H1 (cell line): ENCODE measurements at regions not wholly inside any gene's neighbourhood (a gene's known extent, or its start where the extent isn't known, plus 50 kb on each side); places are given as distances from the start of the nearest gene placed in this dataset.

Experiments used
- CTCF ChIA-PET: fragments of 300-600 bp; sonication (Branson Sonifier 250); formaldehyde crosslinking; loops from one replicate; lab custom pipeline; 2021; ENCODE audit not compliant: partially characterized antibody; lab: Charles Lee
- POLR2A ChIA-PET: fragments of 300-600 bp; sonication (Branson Sonifier 250); formaldehyde crosslinking; loops from one replicate; lab custom pipeline; 2021; ENCODE audit warnings: inconsistent platforms; ENCODE audit not compliant: partially characterized antibody; lab: Charles Lee
- DNase-seq, 2 experiments: peaks; one replicate each; pipeline versions ENCODE4 v3.0.0 to v3.0.0-alpha.2; 2010 to 2022; ENCODE audit warnings: low spot score in 2 of 2, low read depth in 1 of 2, mixed read lengths in 1 of 2
- FAIRE-seq: peaks from 2 replicates; lab custom pipeline; 2011; peaks lifted over from hg19 to GRCh38; lab: Jason Lieb, UNC
- H2AFZ ChIP-seq: 2 replicates; pipeline ENCODE4 v1.8.1; 2012; ENCODE audit warnings: low read length, inconsistent platforms
- H2AK5ac ChIP-seq: 2 replicates; pipeline ENCODE4 v1.6.1; 2013; ENCODE audit warnings: low read depth, low read length
- H2BK120ac ChIP-seq: replicated peaks from 2 replicates; pipeline ENCODE3; 2013; ENCODE audit warnings: low read depth, low read length, inconsistent platforms
- H2BK12ac ChIP-seq: 2 replicates; pipeline ENCODE4 v1.6.1; 2013; ENCODE audit warnings: low read depth, low read length
- H2BK15ac ChIP-seq: 2 replicates; pipeline ENCODE4 v1.6.1; 2013; ENCODE audit warnings: low read length
- H2BK20ac ChIP-seq: 2 replicates; pipeline ENCODE4 v1.6.1; 2013; ENCODE audit warnings: low read length
- H2BK5ac ChIP-seq: 2 replicates; pipeline ENCODE4 v1.6.1; 2013; ENCODE audit warnings: low read depth, low read length
- H3K14ac ChIP-seq: 2 replicates; pipeline ENCODE4 v1.6.1; 2013; ENCODE audit warnings: inconsistent platforms; ENCODE audit not compliant: insufficient read length
- H3K18ac ChIP-seq: 2 replicates; pipeline ENCODE4 v1.6.1; 2013; ENCODE audit warnings: low read length; ENCODE audit errors: extremely low read depth
- H3K23ac ChIP-seq: 2 replicates; pipeline ENCODE4 v1.6.1; 2013; ENCODE audit warnings: inconsistent platforms; ENCODE audit not compliant: insufficient read length
- H3K23me2 ChIP-seq: 2 replicates; pipeline ENCODE4 v1.6.1; 2013; ENCODE audit warnings: low read depth, low read length
- H3K27ac ChIP-seq: 2 replicates; pipeline ENCODE4 v1.6.1; 2011; ENCODE audit warnings: low read depth, low read length, inconsistent platforms
- H3K27me3 ChIP-seq, 4 experiments: replicated peaks in 1 of 4; 1 replicate in 1 of 4; 2 replicates in 3 of 4; pipeline versions ENCODE4 v1.6.1 to v1.8.1; 2011 to 2013; ENCODE audit warnings: low read length in 3 of 4, mild to moderate bottlenecking in 3 of 4, inconsistent platforms in 2 of 4, mixed read lengths in 2 of 4, moderate library complexity in 1 of 4; ENCODE audit not compliant: control insufficient read depth in 3 of 4, insufficient read depth in 3 of 4; ENCODE audit errors: extremely low read depth in 1 of 4
- H3K36me3 ChIP-seq, 4 experiments: 2 replicates each; pipeline versions ENCODE4 v1.6.1 to v1.8.1; 2011 to 2013; ENCODE audit warnings: mild to moderate bottlenecking in 4 of 4, low read length in 3 of 4, moderate library complexity in 2 of 4, control low read depth in 1 of 4, inconsistent platforms in 1 of 4; ENCODE audit not compliant: insufficient read depth in 4 of 4, control insufficient read depth in 2 of 4
- H3K4ac ChIP-seq: replicated peaks from 2 replicates; pipeline ENCODE3; 2013; ENCODE audit warnings: low read length, low read depth, mixed read lengths, inconsistent platforms; ENCODE audit not compliant: insufficient read length
- H3K4me1 ChIP-seq, 4 experiments: replicated peaks in 1 of 4; 1 replicate in 1 of 4; 2 replicates in 3 of 4; pipeline versions ENCODE4 v1.6.1 to v1.8.1; 2011 to 2013; ENCODE audit warnings: low read length in 3 of 4, inconsistent platforms in 2 of 4, mixed read lengths in 1 of 4; ENCODE audit not compliant: insufficient read depth in 4 of 4, control insufficient read depth in 3 of 4
- H3K4me2 ChIP-seq, 2 experiments: 2 replicates each; pipeline versions ENCODE4 v1.6.1 to v1.8.1; 2011 to 2013; ENCODE audit warnings: low read depth in 2 of 2, low read length in 2 of 2, control low read depth in 1 of 2, inconsistent platforms in 1 of 2, mild to moderate bottlenecking in 1 of 2; ENCODE audit not compliant: insufficient read depth in 1 of 2
- H3K4me3 ChIP-seq, 4 experiments: fragments of 200-600, 300-600 bp in 1 of 4; sonication (generic), shearing (Covaris generic), sonication (Bioruptor Twin) in 1 of 4; 2 replicates each; pipeline versions ENCODE4 v1.5.1 to v1.8.1; 2011 to 2016; ENCODE audit warnings: low read length in 4 of 4, low read depth in 3 of 4, control low read depth in 2 of 4, inconsistent platforms in 2 of 4, mild to moderate bottlenecking in 2 of 4, mixed read lengths in 1 of 4, moderate library complexity in 1 of 4; ENCODE audit not compliant: insufficient read depth in 2 of 4; ENCODE audit errors: extremely low read depth in 1 of 4
- H3K56ac ChIP-seq: replicated peaks from 2 replicates; pipeline ENCODE3; 2013; ENCODE audit warnings: low read depth, mild to moderate bottlenecking, mixed read lengths, low read length, inconsistent platforms; ENCODE audit not compliant: insufficient read length
- H3K79me1 ChIP-seq: 2 replicates; pipeline ENCODE4 v1.6.1; 2013; ENCODE audit warnings: low read depth, low read length, control low read depth
- H3K79me2 ChIP-seq, 2 experiments: 2 replicates each; pipeline versions ENCODE4 v1.6.1 to v1.8.1; 2012 to 2013; ENCODE audit warnings: low read length in 2 of 2, mild to moderate bottlenecking in 2 of 2, inconsistent platforms in 1 of 2; ENCODE audit not compliant: insufficient read depth in 2 of 2, control insufficient read depth in 1 of 2
- H3K9ac ChIP-seq, 4 experiments: replicated peaks in 1 of 4; 1 replicate in 1 of 4; 2 replicates in 3 of 4; pipeline versions ENCODE4 v1.6.1 to v1.8.1; 2011 to 2013; ENCODE audit warnings: low read depth in 3 of 4, low read length in 3 of 4, control low read depth in 2 of 4, mild to moderate bottlenecking in 2 of 4, moderate library complexity in 2 of 4, inconsistent platforms in 1 of 4; ENCODE audit errors: extremely low read depth in 1 of 4
- H3K9me3 ChIP-seq, 2 experiments: 2 replicates each; pipeline versions ENCODE4 v1.6.1 to v1.8.1; 2012 to 2013; ENCODE audit warnings: mild to moderate bottlenecking in 2 of 2, moderate library complexity in 2 of 2, control low read depth in 1 of 2, inconsistent platforms in 1 of 2, low read depth in 1 of 2, low read length in 1 of 2, mixed read lengths in 1 of 2; ENCODE audit not compliant: insufficient read depth in 2 of 2
- H4K20me1 ChIP-seq, 2 experiments: replicated peaks in 1 of 2; 2 replicates each; pipeline versions ENCODE3 to v1.8.1; 2011 to 2013; ENCODE audit warnings: inconsistent platforms in 2 of 2, low read length in 2 of 2, mild to moderate bottlenecking in 1 of 2; ENCODE audit not compliant: insufficient read depth in 2 of 2, control insufficient read depth in 1 of 2
- H4K5ac ChIP-seq: 2 replicates; pipeline ENCODE4 v1.6.1; 2013; ENCODE audit warnings: low read length, low read depth, mixed read lengths, inconsistent platforms; ENCODE audit not compliant: insufficient read length
- H4K8ac ChIP-seq: 2 replicates; pipeline ENCODE4 v1.8.0; 2013; ENCODE audit warnings: mild to moderate bottlenecking, moderate library complexity, low read length, inconsistent platforms; ENCODE audit not compliant: insufficient read depth; ENCODE audit errors: extremely low read depth
- H4K91ac ChIP-seq: replicated peaks from 2 replicates; pipeline ENCODE3; 2013; ENCODE audit warnings: low read length, mixed read lengths, inconsistent platforms; ENCODE audit not compliant: insufficient read length
- BRCA1 ChIP-seq: IDR thresholded peaks from 2 replicates; pipeline ENCODE4 v1.6.1; 2012; ENCODE audit warnings: low read depth, low read length, improper control_type of control experiment
- FOSL1 ChIP-seq: IDR thresholded peaks from 2 replicates; pipeline ENCODE4 v1.6.1; 2011; ENCODE audit warnings: mild to moderate bottlenecking, low read depth, low read length, moderate library complexity; ENCODE audit not compliant: insufficient read depth
- HDAC2 ChIP-seq, 2 experiments: fragments of 300-600 bp in 1 of 2; sonication (generic) in 1 of 2; IDR thresholded peaks; 2 replicates each; pipeline ENCODE4 v1.6.1; 2011 to 2012; ENCODE audit warnings: low read depth in 2 of 2, low read length in 2 of 2, mild to moderate bottlenecking in 2 of 2, moderate library complexity in 2 of 2, borderline replicate concordance in 1 of 2, inconsistent platforms in 1 of 2
- RAD21 ChIP-seq, 2 experiments: IDR thresholded peaks in 1 of 2; conservative IDR thresholded peaks in 1 of 2; 2 replicates each; pipeline ENCODE4 v1.6.1; 2011; ENCODE audit warnings: low read depth in 2 of 2, low read length in 2 of 2, improper control_type of control experiment in 1 of 2, inconsistent platforms in 1 of 2, mild to moderate bottlenecking in 1 of 2, moderate library complexity in 1 of 2
- SRF ChIP-seq: IDR thresholded peaks from 2 replicates; pipeline ENCODE4 v1.6.1; 2011; ENCODE audit warnings: mild to moderate bottlenecking, low read depth, low read length, moderate library complexity
- TAF7 ChIP-seq: optimal IDR thresholded peaks from 2 replicates; pipeline ENCODE3; 2011; ENCODE audit warnings: low read depth, mild to moderate bottlenecking, inconsistent platforms, low read length, moderate library complexity, borderline replicate concordance
- YY1 ChIP-seq: IDR thresholded peaks from 2 replicates; pipeline ENCODE4 v1.6.1; 2011; ENCODE audit warnings: low read depth, mild to moderate bottlenecking, low read length
- ZNF274 ChIP-seq: IDR thresholded peaks from 2 replicates; pipeline ENCODE4 v1.7.0; 2012; ENCODE audit warnings: low read length, borderline replicate concordance; ENCODE audit errors: extremely low read depth
- WGBS, 2 experiments: shearing (Covaris generic) in 1 of 2; methylation state at CpG; one replicate each; pipeline versions ENCODE4 v1.1.6 to v1.1.7; 2013 to 2015; ENCODE audit warnings: low lambda C conversion rate in 2 of 2, mixed read lengths in 2 of 2, inconsistent platforms in 1 of 2, low coverage in 1 of 2, missing lambda C conversion rate in 1 of 2; ENCODE audit not compliant: insufficient replicate concordance in 2 of 2, insufficient coverage in 1 of 2, insufficient read length in 1 of 2; ENCODE audit errors: extremely low coverage in 1 of 2, missing lambda C conversion rate in 1 of 2; 5-methylcytosine and 5-hydroxymethylcytosine counted together
- TF ChIP-seq, protein P1 (sequence below): IDR thresholded peaks from 2 replicates; pipeline ENCODE4 v1.6.1; 2012; ENCODE audit warnings: inconsistent platforms
- TF ChIP-seq, protein P2 (sequence below), 3 experiments: IDR thresholded peaks; 1 replicate in 2 of 3; 2 replicates in 1 of 3; pipeline versions ENCODE4 v1.5.1 to v1.6.1; 2011; ENCODE audit warnings: low read length in 3 of 3, mild to moderate bottlenecking in 3 of 3, inconsistent platforms in 2 of 3, low read depth in 1 of 3, moderate library complexity in 1 of 3; ENCODE audit not compliant: insufficient read depth in 1 of 3; ENCODE audit errors: control extremely low read depth in 1 of 3

DNA sequence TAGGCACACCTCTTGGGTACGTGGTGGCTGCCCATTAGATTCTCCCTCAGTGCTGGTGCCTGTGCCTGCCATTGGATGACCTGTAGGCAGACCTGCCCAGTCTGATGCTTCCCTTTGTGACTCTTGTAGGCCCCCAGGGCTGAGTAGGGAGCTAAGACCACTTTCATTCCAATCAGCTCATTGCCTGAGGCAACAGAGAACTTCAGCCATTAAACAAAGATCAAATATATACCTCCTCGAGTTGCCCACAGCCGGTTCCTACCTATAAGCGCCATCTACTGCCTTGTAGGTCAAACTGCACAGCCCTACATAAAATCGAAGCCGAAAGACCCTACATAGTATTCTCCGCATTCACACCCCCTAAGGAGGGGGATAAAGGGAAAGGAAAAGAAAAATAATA is 184.6 kb downstream of the ETAA1 start:
- H3K27me3 ChIP-seq, result no peaks in the 10 kb centered on the region
- WGBS, 2 experiments, result 46% methylated on average over 7 of the region's 7 CpGs; no CpG with 5 or more reads in 1 of the 2 experiments
- no peaks in the 10 kb centered on the region for H3K36me3 ChIP-seq
- H4K5ac ChIP-seq, result peak overlapping the region; percentile 28
- no peak overlapping the region for H3K23ac ChIP-seq
- no peak overlapping the region for H3K56ac ChIP-seq
- no peak overlapping the region for H2BK120ac ChIP-seq
- H3K23me2 ChIP-seq, result no peaks in the 10 kb centered on the region
- H2BK20ac ChIP-seq, result no peak overlapping the region
- no peaks in the 10 kb centered on the region for H3K79me2 ChIP-seq
- H3K4me3 ChIP-seq, result no peak overlapping the region
- H3K4me1 ChIP-seq, result 0 out of 7 replicates have a peak, but pooled peaks cover 0 to 2% (median 0%) of the 10 kb centered on the region in 4 experiments
- no peak overlapping the region for H3K27ac ChIP-seq
- no peak overlapping the region for H2BK5ac ChIP-seq
- H4K91ac ChIP-seq, result peak overlapping the region; percentile 25
- H3K9me3 ChIP-seq, result no peaks in the 10 kb centered on the region
- ChIA-PET CTCF (interaction anchor here (0.6 to 2.2 kb wide), 21 partner anchors 8 to 772 kb away, joined by 3 to 7 read pairs (median 3); no protein-coding TSS in a partner anchor), POLR2A (no interaction called here)
- peak overlapping the region; percentile 99 for H2AFZ ChIP-seq
- no peak overlapping the region for H3K4me2 ChIP-seq
- FAIRE-seq (peak; percentile 84), DNase-seq (peak in 1 of 2 experiments; percentile 57)
- no peak overlapping the region for H3K9ac ChIP-seq
- H3K79me1 ChIP-seq, result no peaks in the 10 kb centered on the region
- H2BK15ac ChIP-seq, result no peak overlapping the region
- no peak overlapping the region for H3K4ac ChIP-seq
- H2BK12ac ChIP-seq, result no peak overlapping the region
- no peak overlapping the region for H3K14ac ChIP-seq
- TF ChIP-seq, protein P1, sequence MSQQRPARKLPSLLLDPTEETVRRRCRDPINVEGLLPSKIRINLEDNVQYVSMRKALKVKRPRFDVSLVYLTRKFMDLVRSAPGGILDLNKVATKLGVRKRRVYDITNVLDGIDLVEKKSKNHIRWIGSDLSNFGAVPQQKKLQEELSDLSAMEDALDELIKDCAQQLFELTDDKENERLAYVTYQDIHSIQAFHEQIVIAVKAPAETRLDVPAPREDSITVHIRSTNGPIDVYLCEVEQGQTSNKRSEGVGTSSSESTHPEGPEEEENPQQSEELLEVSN, result no peak
- TF ChIP-seq HDAC2 (IDR thresholded peaks at IDR 0.05; ENCODE audit: borderline replicate concordance in 1 of 2, low read depth in 2 of 2, low read length in 2 of 2) (no peak), RAD21 (IDR thresholded peaks at IDR 0.05 in 1 of 2, conservative IDR thresholded peaks at IDR 0.05 in 1 of 2; ENCODE audit: low read depth in 2 of 2, low read length in 2 of 2) (peak; percentile 75 to 81), ZNF274 (no peak), SRF (no peak), FOSL1 (no peak), YY1 (0 out of 2 replicates have a peak, but pooled peaks have one; percentile 54), BRCA1 (no peak), TAF7 (no peak)
- TF ChIP-seq, protein P2, sequence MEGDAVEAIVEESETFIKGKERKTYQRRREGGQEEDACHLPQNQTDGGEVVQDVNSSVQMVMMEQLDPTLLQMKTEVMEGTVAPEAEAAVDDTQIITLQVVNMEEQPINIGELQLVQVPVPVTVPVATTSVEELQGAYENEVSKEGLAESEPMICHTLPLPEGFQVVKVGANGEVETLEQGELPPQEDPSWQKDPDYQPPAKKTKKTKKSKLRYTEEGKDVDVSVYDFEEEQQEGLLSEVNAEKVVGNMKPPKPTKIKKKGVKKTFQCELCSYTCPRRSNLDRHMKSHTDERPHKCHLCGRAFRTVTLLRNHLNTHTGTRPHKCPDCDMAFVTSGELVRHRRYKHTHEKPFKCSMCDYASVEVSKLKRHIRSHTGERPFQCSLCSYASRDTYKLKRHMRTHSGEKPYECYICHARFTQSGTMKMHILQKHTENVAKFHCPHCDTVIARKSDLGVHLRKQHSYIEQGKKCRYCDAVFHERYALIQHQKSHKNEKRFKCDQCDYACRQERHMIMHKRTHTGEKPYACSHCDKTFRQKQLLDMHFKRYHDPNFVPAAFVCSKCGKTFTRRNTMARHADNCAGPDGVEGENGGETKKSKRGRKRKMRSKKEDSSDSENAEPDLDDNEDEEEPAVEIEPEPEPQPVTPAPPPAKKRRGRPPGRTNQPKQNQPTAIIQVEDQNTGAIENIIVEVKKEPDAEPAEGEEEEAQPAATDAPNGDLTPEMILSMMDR (IDR thresholded peaks at IDR 0.05; ENCODE audit: control extremely low read depth in 1 of 3, insufficient read depth in 1 of 3, low read depth in 1 of 3, low read length in 3 of 3), result peak; percentile 38 to 65 (median 42); a peak in 3 of 4 replicates
- peak overlapping the region; percentile 56 for H3K18ac ChIP-seq
- no peaks in the 10 kb centered on the region for H4K20me1 ChIP-seq
- no peak overlapping the region for H2AK5ac ChIP-seq
- peak overlapping the region; percentile 97; the same call in 1 of the 2 replicates for H4K8ac ChIP-seq
